Osteocyte (in vitro differentiated cells): ENCODE measurements at regions not wholly inside any gene's neighbourhood (a gene's known extent, or its start where the extent isn't known, plus 50 kb on each side); places are given as distances from the start of the nearest gene placed in this dataset.

Experiments
- DNase-seq: peaks from one replicate; pipeline ENCODE4 v3.0.0; 2021; ENCODE audit warnings: mixed read lengths; ENCODE audit not compliant: unreplicated experiment; ENCODE audit errors: extremely low spot score
- H3K27ac Mint-ChIP-seq: one replicate; pipeline ENCODE4 v1.8.0; 2021; ENCODE audit warnings: mild to moderate bottlenecking, mixed read lengths; ENCODE audit not compliant: unreplicated experiment
- H3K27me3 Mint-ChIP-seq: one replicate; pipeline ENCODE4 v1.8.0; 2021; ENCODE audit warnings: mixed read lengths; ENCODE audit not compliant: unreplicated experiment
- H3K36me3 Mint-ChIP-seq: one replicate; pipeline ENCODE4 v1.8.0; 2021; ENCODE audit warnings: mixed read lengths; ENCODE audit not compliant: unreplicated experiment
- H3K4me1 Mint-ChIP-seq: one replicate; pipeline ENCODE4 v1.8.0; 2021; ENCODE audit warnings: mixed read lengths; ENCODE audit not compliant: unreplicated experiment
- H3K4me3 Mint-ChIP-seq: one replicate; pipeline ENCODE4 v1.8.0; 2021; ENCODE audit warnings: mild to moderate bottlenecking, moderate library complexity, mixed read lengths; ENCODE audit not compliant: unreplicated experiment
- H3K9me3 Mint-ChIP-seq: one replicate; pipeline ENCODE4 v1.8.0; 2021; ENCODE audit warnings: mixed read lengths; ENCODE audit not compliant: unreplicated experiment
- TF ChIP-seq, protein P1 (sequence below): fragments of 200-600 bp; sonication (generic); IDR thresholded peaks from 2 replicates; pipeline ENCODE4 v1.5.0; 2021; ENCODE audit warnings: antibody characterized with exemption, mild to moderate bottlenecking, moderate library complexity

GRCh38 chr15:26442680-26443079 is 330.2 kb downstream of the GABRB3 start:
- H3K27ac Mint-ChIP-seq: no peak overlapping the region
- TF ChIP-seq, protein P1, sequence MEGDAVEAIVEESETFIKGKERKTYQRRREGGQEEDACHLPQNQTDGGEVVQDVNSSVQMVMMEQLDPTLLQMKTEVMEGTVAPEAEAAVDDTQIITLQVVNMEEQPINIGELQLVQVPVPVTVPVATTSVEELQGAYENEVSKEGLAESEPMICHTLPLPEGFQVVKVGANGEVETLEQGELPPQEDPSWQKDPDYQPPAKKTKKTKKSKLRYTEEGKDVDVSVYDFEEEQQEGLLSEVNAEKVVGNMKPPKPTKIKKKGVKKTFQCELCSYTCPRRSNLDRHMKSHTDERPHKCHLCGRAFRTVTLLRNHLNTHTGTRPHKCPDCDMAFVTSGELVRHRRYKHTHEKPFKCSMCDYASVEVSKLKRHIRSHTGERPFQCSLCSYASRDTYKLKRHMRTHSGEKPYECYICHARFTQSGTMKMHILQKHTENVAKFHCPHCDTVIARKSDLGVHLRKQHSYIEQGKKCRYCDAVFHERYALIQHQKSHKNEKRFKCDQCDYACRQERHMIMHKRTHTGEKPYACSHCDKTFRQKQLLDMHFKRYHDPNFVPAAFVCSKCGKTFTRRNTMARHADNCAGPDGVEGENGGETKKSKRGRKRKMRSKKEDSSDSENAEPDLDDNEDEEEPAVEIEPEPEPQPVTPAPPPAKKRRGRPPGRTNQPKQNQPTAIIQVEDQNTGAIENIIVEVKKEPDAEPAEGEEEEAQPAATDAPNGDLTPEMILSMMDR: no peak
- H3K4me1 Mint-ChIP-seq: no peaks in the 10 kb centered on the region
- no peak overlapping the region for H3K4me3 Mint-ChIP-seq
- H3K36me3 Mint-ChIP-seq: no peaks in the 10 kb centered on the region
- H3K9me3 Mint-ChIP-seq: peaks cover 12% of the 10 kb centered on the region
- DNase-seq: no peak
- no peaks in the 10 kb centered on the region for H3K27me3 Mint-ChIP-seq

DNA sequence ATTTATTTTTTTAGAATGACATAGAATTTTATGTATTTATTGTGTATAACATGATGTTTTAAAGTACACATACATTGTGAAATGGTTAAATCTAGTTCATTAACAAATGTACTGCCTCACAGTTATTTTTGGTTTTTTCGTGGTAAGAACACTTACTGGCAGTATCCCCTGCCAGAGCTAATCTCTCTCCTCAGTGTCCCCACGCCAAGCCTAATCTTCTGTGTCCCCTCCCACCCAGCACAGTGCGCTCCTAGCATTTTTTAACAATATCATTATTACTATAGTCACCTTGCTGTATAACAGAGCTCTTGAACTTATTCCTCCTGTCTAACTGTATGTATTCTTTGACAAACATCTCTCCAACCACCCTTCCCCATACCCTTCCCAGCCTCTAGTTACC is 333.2 kb downstream of the GABRB3 start:
- no peaks in the 10 kb centered on the region for H3K36me3 Mint-ChIP-seq
- no peaks in the 10 kb centered on the region for H3K4me1 Mint-ChIP-seq
- H3K27ac Mint-ChIP-seq: no peak overlapping the region
- no peak for DNase-seq
- no peaks in the 10 kb centered on the region for H3K27me3 Mint-ChIP-seq
- H3K4me3 Mint-ChIP-seq: no peak overlapping the region
- peaks cover 21% of the 10 kb centered on the region for H3K9me3 Mint-ChIP-seq
- TF ChIP-seq, protein P1: no peak

DNA sequence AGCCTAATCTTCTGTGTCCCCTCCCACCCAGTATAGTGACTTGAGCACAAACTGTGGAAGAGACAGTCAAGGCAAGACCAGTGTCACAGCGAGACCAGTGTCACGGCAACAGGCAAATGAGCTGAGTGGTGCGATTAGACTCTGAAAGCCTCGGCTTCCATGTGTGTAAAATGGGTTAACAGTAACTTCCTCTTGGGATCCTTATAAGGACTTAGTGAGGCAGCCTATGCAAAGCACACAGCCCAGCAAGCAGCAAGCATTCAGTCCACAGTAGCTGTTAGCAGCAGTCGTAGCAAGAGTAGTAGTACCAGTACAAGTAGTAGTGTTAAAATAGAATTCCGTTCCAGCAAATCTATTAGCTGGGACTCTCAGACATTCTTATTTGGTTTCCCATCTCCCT is 334.1 kb downstream of the GABRB3 start:
- Mint-ChIP-seq H3K4me3 (no peak overlapping the region), H3K27ac (no peak overlapping the region), H3K27me3 (no peaks in the 10 kb centered on the region), H3K36me3 (no peaks in the 10 kb centered on the region), H3K9me3 (peaks cover 21% of the 10 kb centered on the region), H3K4me1 (no peaks in the 10 kb centered on the region)
- DNase-seq: no peak
- TF ChIP-seq, protein P1: no peak

GRCh38 chr15:26438316-26438715 is 334.6 kb downstream of the GABRB3 start:
- no peak overlapping the region for H3K27ac Mint-ChIP-seq
- no peak overlapping the region for H3K4me3 Mint-ChIP-seq
- TF ChIP-seq, protein P1: no peak
- no peaks in the 10 kb centered on the region for H3K27me3 Mint-ChIP-seq
- no peaks in the 10 kb centered on the region for H3K4me1 Mint-ChIP-seq
- peaks cover 21% of the 10 kb centered on the region for H3K9me3 Mint-ChIP-seq
- DNase-seq: no peak
- no peaks in the 10 kb centered on the region for H3K36me3 Mint-ChIP-seq

- Mint-ChIP-seq H3K4me3 (no peak overlapping the region), H3K9me3 (peaks cover 17% of the 10 kb centered on the region), H3K4me1 (no peaks in the 10 kb centered on the region), H3K27me3 (no peaks in the 10 kb centered on the region), H3K36me3 (no peaks in the 10 kb centered on the region), H3K27ac (no peak overlapping the region)
- DNase-seq: no peak
- TF ChIP-seq, protein P1: no peak
Measured at GRCh38 chr15:26433818-26434217, 339.0 kb downstream of the GABRB3 start.
